Activated T-cell treated with anti-CD3 and anti-CD28 coated beads, Interleukin-2, amount 50 U/mL, for 4 hours (primary cell): ENCODE measurements at regions not wholly inside any gene's neighbourhood (a gene's known extent, or its start where the extent isn't known, plus 50 kb on each side); places are given as distances from the start of the nearest gene placed in this dataset.

Experiments
- ATAC-seq, 2 donors: fragments of 200-7000 bp; cut with Tn5 transposase; one replicate each; pipeline ENCODE4 v1.10.0; 2021
- DNase-seq: peaks from one replicate; pipeline ENCODE4 v3.0.0-alpha.2; 2020
- H3K27me3 Mint-ChIP-seq: one replicate; pipeline ENCODE4 v1.8.0; 2021; ENCODE audit warnings: low read depth, mixed read lengths
- H3K36me3 Mint-ChIP-seq: one replicate; pipeline ENCODE4 v1.8.0; 2022; ENCODE audit warnings: mixed read lengths; ENCODE audit not compliant: insufficient read depth
- H3K4me1 Mint-ChIP-seq: one replicate; pipeline ENCODE4 v1.8.0; 2021; ENCODE audit warnings: low read depth, mixed read lengths
- H3K4me3 Mint-ChIP-seq: one replicate; pipeline ENCODE4 v1.8.0; 2021; ENCODE audit warnings: mild to moderate bottlenecking, moderate library complexity, mixed read lengths
- H3K9me3 Mint-ChIP-seq: one replicate; pipeline ENCODE4 v1.8.0; 2021; ENCODE audit warnings: mixed read lengths

DNA sequence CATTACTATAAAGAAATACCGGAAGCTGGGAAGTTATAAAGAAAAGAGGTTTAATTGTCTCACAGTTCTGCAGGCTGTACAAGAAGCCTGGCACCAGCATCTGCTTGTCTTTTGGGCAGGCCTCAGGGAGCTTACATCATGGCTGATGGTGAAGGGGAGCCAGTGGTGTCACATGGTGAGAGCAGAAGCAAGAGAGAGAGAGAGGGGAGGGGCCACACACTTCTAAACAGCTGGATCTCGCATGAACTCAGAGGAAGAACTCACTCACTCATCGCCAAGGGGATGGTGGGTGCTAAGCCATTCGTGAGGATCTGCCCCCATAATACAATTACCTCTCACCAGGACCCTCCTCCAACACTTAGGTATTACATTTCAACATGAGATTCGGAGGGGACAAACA, 51.8 kb upstream of the ANKRD34C start:
- Mint-ChIP-seq H3K36me3 (no peaks in the 10 kb centered on the region), H3K27me3 (peaks cover 20% of the 10 kb centered on the region), H3K9me3 (peaks cover 23% of the 10 kb centered on the region), H3K4me1 (no peaks in the 10 kb centered on the region), H3K4me3 (no peak overlapping the region)
- no peak for ATAC-seq
- DNase-seq = no peak

GRCh38 chr15:79222808-79223207, 59.7 kb upstream of the ANKRD34C start:
- Mint-ChIP-seq H3K4me3 (no peak overlapping the region), H3K27me3 (peaks cover 27% of the 10 kb centered on the region), H3K9me3 (peaks cover under 1% of the 10 kb centered on the region), H3K36me3 (no peaks in the 10 kb centered on the region), H3K4me1 (no peaks in the 10 kb centered on the region)
- DNase-seq = no peak
- ATAC-seq = no peak

DNA sequence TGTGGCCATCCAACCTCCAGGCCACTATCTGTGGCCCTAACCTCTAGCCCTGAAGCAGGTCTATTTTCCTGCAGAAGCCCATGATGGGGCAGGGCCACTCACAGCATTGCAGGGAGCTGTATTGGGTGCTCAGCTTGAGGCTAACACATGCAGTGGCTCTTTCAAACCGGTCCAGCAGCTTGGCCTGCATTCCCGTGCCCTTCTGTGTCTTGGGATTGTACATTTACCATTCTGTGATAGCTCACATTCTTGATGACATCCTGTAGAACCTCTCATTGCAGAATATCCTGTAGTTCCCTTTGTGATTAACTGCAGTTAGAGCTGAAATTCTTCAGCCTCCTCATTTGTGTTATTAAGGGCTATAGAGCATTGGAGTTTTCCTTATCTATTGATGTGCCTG, 60.8 kb upstream of the ANKRD34C start:
- Mint-ChIP-seq H3K4me1 (no peaks in the 10 kb centered on the region), H3K36me3 (no peaks in the 10 kb centered on the region), H3K4me3 (no peak overlapping the region), H3K27me3 (peaks cover 30% of the 10 kb centered on the region), H3K9me3 (peaks cover 8% of the 10 kb centered on the region)
- DNase-seq (no peak), ATAC-seq (no peak)

- ATAC-seq (no peak), DNase-seq (no peak)
- Mint-ChIP-seq H3K9me3 (peaks cover 8% of the 10 kb centered on the region), H3K4me3 (no peak overlapping the region), H3K27me3 (peaks cover 26% of the 10 kb centered on the region), H3K36me3 (no peaks in the 10 kb centered on the region), H3K4me1 (no peaks in the 10 kb centered on the region)
Observed at GRCh38 chr15:79219393-79220056, 63.0 kb upstream of the ANKRD34C start.

GRCh38 chr15:79218588-79219200, 63.8 kb upstream of the ANKRD34C start:
- DNase-seq = no peak
- Mint-ChIP-seq H3K36me3 (no peaks in the 10 kb centered on the region), H3K4me3 (no peak overlapping the region), H3K9me3 (peaks cover 8% of the 10 kb centered on the region), H3K27me3 (peaks cover 30% of the 10 kb centered on the region), H3K4me1 (no peaks in the 10 kb centered on the region)
- ATAC-seq = no peak

- Mint-ChIP-seq H3K27me3 (peaks cover 53% of the 10 kb centered on the region), H3K9me3 (peaks cover 8% of the 10 kb centered on the region), H3K4me1 (no peaks in the 10 kb centered on the region), H3K36me3 (no peaks in the 10 kb centered on the region), H3K4me3 (no peak overlapping the region)
- ATAC-seq (no peak), DNase-seq (no peak)
Observed at GRCh38 chr15:79213650-79214049, 68.9 kb upstream of the ANKRD34C start.

DNA sequence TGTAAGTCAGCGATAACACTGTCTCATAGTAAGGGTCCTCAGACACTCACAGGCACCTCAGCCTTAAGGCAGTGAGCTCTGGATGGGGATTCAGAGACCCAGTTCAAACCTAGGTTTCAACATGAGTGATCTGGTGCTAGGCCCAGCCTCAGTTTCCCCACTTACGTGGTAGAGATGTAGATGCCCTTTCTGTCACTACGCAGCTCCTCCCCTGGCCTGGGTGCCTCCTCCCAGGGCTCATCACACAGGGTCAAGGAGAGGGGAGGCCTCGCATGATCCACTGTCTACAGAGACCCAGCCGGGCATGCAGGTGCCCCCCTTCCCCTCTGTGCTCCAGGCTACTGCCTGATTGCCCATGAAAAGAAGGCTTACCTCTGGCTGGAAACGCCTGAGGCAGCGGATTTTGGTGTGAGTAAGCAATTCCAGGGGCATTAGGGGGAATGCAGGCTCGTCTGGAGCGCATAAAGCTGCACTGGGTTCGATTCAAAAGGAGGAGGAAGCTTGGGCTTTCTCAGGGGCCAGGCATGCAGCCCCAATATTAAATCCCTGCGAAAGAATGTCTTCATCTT, 69.8 kb upstream of the ANKRD34C start:
- Mint-ChIP-seq H3K4me3 (no peak overlapping the region), H3K4me1 (no peaks in the 10 kb centered on the region), H3K36me3 (no peaks in the 10 kb centered on the region), H3K9me3 (peaks cover 8% of the 10 kb centered on the region), H3K27me3 (peaks cover 63% of the 10 kb centered on the region)
- ATAC-seq (no peak), DNase-seq (no peak)

DNA sequence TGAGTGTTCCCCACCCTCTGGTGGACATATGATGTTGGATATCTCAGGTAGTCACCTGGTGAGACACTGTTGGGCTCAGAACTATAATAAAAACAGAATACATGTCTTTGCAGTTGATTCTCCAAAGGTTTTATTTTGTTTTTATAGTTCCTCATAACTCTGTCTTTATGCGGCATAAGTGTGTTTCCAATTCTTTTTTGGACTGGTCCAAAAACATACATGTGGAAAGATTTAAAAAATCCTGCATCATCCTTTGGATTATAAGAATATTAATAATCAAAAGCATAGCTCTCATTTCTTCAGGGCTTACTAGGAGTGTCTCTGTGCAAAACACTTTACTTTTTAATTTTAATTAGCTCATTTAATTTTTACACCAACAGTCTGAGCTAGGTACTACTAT, 71.0 kb upstream of the ANKRD34C start:
- Mint-ChIP-seq H3K9me3 (no peaks in the 10 kb centered on the region), H3K27me3 (peaks cover 57% of the 10 kb centered on the region), H3K36me3 (no peaks in the 10 kb centered on the region), H3K4me1 (no peaks in the 10 kb centered on the region), H3K4me3 (no peak overlapping the region)
- DNase-seq = no peak
- no peak for ATAC-seq

GRCh38 chr15:79209690-79210089, 72.8 kb upstream of the ANKRD34C start:
- DNase-seq = no peak
- Mint-ChIP-seq H3K4me1 (no peaks in the 10 kb centered on the region), H3K9me3 (no peaks in the 10 kb centered on the region), H3K4me3 (no peak overlapping the region), H3K27me3 (peaks cover 61% of the 10 kb centered on the region), H3K36me3 (no peaks in the 10 kb centered on the region)
- no peak for ATAC-seq

GRCh38 chr15:79209116-79209515, 73.4 kb upstream of the ANKRD34C start:
- Mint-ChIP-seq H3K27me3 (peaks cover 60% of the 10 kb centered on the region), H3K4me3 (no peak overlapping the region), H3K9me3 (no peaks in the 10 kb centered on the region), H3K4me1 (no peaks in the 10 kb centered on the region), H3K36me3 (no peaks in the 10 kb centered on the region)
- ATAC-seq (no peak), DNase-seq (no peak)

GRCh38 chr15:79208179-79208578, 74.3 kb upstream of the ANKRD34C start:
- DNase-seq = no peak
- ATAC-seq = no peak
- H3K4me1 Mint-ChIP-seq = no peaks in the 10 kb centered on the region
- H3K9me3 Mint-ChIP-seq = no peaks in the 10 kb centered on the region
- no peaks in the 10 kb centered on the region for H3K36me3 Mint-ChIP-seq
- peaks cover 51% of the 10 kb centered on the region for H3K27me3 Mint-ChIP-seq
- H3K4me3 Mint-ChIP-seq = no peak overlapping the region

GRCh38 chr15:79206940-79207339, 75.6 kb upstream of the ANKRD34C start:
- H3K4me1 Mint-ChIP-seq = no peaks in the 10 kb centered on the region
- DNase-seq (no peak), ATAC-seq (no peak)
- H3K27me3 Mint-ChIP-seq = peaks cover 47% of the 10 kb centered on the region
- no peak overlapping the region for H3K4me3 Mint-ChIP-seq
- no peaks in the 10 kb centered on the region for H3K36me3 Mint-ChIP-seq
- H3K9me3 Mint-ChIP-seq = no peaks in the 10 kb centered on the region

DNA sequence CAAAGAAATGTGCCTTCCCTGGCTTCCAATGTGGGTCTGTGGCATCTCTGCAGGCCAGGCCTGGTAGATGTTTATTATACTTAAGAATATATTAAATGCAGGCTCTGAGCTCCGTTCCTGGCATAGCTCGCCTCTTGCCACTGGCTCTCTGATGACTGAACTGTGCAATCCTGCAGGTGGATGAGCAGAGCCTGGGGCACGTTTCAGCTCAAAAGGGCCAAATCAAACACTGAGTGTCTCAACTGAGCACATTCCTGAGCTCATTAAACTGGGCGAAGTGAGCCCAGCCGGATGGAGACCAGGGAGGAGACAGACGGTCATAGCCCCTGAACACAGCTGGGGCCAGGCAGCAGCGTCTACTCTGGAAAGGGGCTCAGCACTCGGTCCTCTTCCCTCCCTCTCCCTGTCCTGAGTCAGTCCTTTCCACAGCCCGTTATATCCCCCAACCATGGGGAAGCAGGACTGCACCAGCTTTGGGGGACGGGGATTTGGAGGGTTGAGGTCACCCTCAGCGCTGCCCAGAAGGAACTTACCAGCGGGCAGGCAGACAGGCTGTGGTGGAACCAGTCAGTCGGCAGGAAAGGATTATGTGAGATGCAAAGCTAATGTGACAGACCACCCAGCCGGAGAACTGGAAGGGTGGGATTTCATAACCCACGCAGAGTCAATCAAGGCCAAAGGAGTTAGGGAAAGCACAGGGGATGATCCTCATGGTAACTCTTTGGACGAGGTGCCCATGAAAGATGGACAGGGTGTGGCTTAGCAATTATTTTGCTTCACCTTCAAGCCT, 77.4 kb upstream of the ANKRD34C start:
- Mint-ChIP-seq H3K36me3 (no peaks in the 10 kb centered on the region), H3K9me3 (no peaks in the 10 kb centered on the region), H3K4me1 (no peaks in the 10 kb centered on the region), H3K27me3 (peaks cover 38% of the 10 kb centered on the region), H3K4me3 (no peak overlapping the region)
- DNase-seq (no peak), ATAC-seq (no peak)

DNA sequence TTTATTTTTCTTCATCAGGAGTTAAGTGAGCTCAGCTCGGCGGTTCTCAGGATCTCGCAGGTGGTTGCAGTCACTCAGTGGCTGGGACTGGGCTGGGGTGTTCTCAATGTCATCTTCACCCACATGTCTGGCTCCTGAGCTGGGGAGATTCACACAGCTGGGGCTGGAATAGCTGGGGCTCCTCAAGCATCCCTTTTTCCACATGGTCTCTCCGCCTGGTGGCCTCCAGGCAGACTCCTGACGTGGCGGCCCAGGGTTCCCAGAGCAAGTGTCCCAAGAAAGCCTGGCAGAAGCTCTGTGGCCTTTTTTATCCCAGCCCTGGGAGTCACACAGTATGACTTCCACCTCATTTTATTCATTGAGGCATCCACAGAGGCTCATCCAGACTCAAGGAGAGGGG, 84.1 kb upstream of the ANKRD34C start:
- Mint-ChIP-seq H3K4me3 (no peak overlapping the region), H3K27me3 (peaks cover 22% of the 10 kb centered on the region), H3K36me3 (no peaks in the 10 kb centered on the region), H3K4me1 (no peaks in the 10 kb centered on the region), H3K9me3 (no peaks in the 10 kb centered on the region)
- no peak for DNase-seq
- no peak for ATAC-seq

DNA sequence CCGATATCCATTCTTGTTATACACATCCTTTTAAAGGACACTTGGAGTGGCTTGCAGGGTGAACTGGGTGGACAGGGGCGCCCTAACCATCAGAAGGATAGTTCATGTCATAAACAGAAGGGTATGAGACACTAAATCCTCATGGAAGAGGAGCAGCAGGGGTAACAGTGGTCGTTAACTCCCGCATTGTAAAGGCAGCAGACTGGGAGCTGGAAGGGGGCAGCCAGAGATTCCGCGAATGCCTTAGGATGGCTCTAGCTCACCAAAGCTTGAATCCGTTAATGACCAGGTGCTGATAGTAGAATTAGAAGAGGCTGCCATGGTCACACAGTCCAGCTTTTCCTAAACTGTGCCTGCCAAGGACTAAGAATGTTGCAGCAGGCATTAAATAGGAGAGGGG, 85.2 kb upstream of the ANKRD34C start:
- DNase-seq (no peak), ATAC-seq (no peak)
- Mint-ChIP-seq H3K36me3 (no peaks in the 10 kb centered on the region), H3K4me3 (no peak overlapping the region), H3K4me1 (no peaks in the 10 kb centered on the region), H3K27me3 (peaks cover 25% of the 10 kb centered on the region), H3K9me3 (no peaks in the 10 kb centered on the region)
